D721Med (cell line): ENCODE measurements at regions not wholly inside any gene's neighbourhood (a gene's known extent, or its start where the extent isn't known, plus 50 kb on each side); places are given as distances from the start of the nearest gene placed in this dataset.

ENCODE experiments used
- DNase-seq: peaks from one replicate; pipeline ENCODE4 v3.0.0; 2011; ENCODE audit warnings: low spot score; ENCODE audit not compliant: insufficient read length
- FAIRE-seq: peaks from 2 replicates; lab custom pipeline; 2011; peaks lifted over from hg19 to GRCh38; lab: Jason Lieb, UNC
- CTCF ChIP-seq: IDR thresholded peaks from 2 replicates; pipeline ENCODE4 v1.5.1; 2012; ENCODE audit warnings: mild to moderate bottlenecking, control low read depth; ENCODE audit not compliant: insufficient read depth; ENCODE audit errors: missing control alignments

- no peak for TF ChIP-seq CTCF
- FAIRE-seq (no peak), DNase-seq (no peak)
These were observed 549.4 kb upstream of the HS6ST1 start for GRCh38 chr2:128867936-128868636.

GRCh38 chr2:128868686-128869551, 550.3 kb upstream of the HS6ST1 start:
- TF ChIP-seq CTCF = no peak
- FAIRE-seq (no peak), DNase-seq (no peak)

GRCh38 chr2:128874608-128875007, 555.9 kb upstream of the HS6ST1 start:
- no peak for DNase-seq
- FAIRE-seq = no peak
- TF ChIP-seq CTCF = no peak

GRCh38 chr2:128876986-128877983, 558.6 kb upstream of the HS6ST1 start:
- TF ChIP-seq CTCF = no peak
- no peak for FAIRE-seq

GRCh38 chr2:128879161-128879560, 560.5 kb upstream of the HS6ST1 start:
- no peak for TF ChIP-seq CTCF
- FAIRE-seq (no peak), DNase-seq (no peak)

More at GRCh38 chr2:128876986-128877983, 558.6 kb upstream of the HS6ST1 start:
- no peak for DNase-seq

GRCh38 chr2:128894896-128895295, 576.2 kb upstream of the HS6ST1 start:
- no peak for TF ChIP-seq CTCF
- DNase-seq (no peak), FAIRE-seq (no peak)
